Neural cell (in vitro differentiated cells): ENCODE measurements at regions not wholly inside any gene's neighbourhood (a gene's known extent, or its start where the extent isn't known, plus 50 kb on each side); places are given as distances from the start of the nearest gene placed in this dataset.
A peak's percentile ranks its signal among the peaks of the same experiment; 100 is the strongest.
"Not testable (repeated sequence)": the region's sequence is repeated elsewhere in the genome, so short reads cannot be mapped to it uniquely, and the experiment has no call there.

Experiments used
- H2AFZ ChIP-seq: fragments of 200-600, 300-800 bp; sonication (generic), shearing (Covaris generic); 2 replicates; pipeline ENCODE4 v1.6.0; 2014; ENCODE audit warnings: low read depth, mild to moderate bottlenecking, antibody characterized with exemption, low read length, moderate library complexity
- H3F3A ChIP-seq: fragments of 200-600 bp; shearing (Covaris generic); 2 replicates; pipeline ENCODE4 v1.6.1; 2016; ENCODE audit warnings: mild to moderate bottlenecking, moderate library complexity, mixed read lengths, antibody characterized with exemption, low read length; ENCODE audit not compliant: insufficient read depth, poor library complexity, severe bottlenecking
- H3K27ac ChIP-seq: fragments of 200-600, 300-800 bp; sonication (generic), shearing (Covaris generic); 2 replicates; pipeline ENCODE4 v1.5.1; 2014; ENCODE audit warnings: mild to moderate bottlenecking, low read length, moderate library complexity
- H3K27me3 ChIP-seq: fragments of 300-800, 200-600 bp; sonication (generic), shearing (Covaris generic); 2 replicates; pipeline ENCODE4 v1.6.0; 2014; ENCODE audit warnings: mild to moderate bottlenecking, low read depth, low read length, moderate library complexity; ENCODE audit not compliant: insufficient read depth
- H3K36me3 ChIP-seq: fragments of 300-800, 200-600 bp; sonication (generic), shearing (Covaris generic); 2 replicates; pipeline ENCODE4 v1.5.1; 2014; ENCODE audit warnings: mild to moderate bottlenecking, antibody characterized with exemption, low read length, moderate library complexity; ENCODE audit not compliant: insufficient read depth
- H3K4me2 ChIP-seq: fragments of 300-800, 200-600 bp; sonication (generic), shearing (Covaris generic); 2 replicates; pipeline ENCODE4 v1.6.0; 2014; ENCODE audit warnings: mild to moderate bottlenecking, low read length
- H3K4me3 ChIP-seq: fragments of 300-800, 200-600 bp; sonication (generic), shearing (Covaris generic); 2 replicates; pipeline ENCODE4 v1.5.1; 2014; ENCODE audit warnings: mild to moderate bottlenecking, low read length, moderate library complexity
- H3K79me2 ChIP-seq: fragments of 200-600 bp; shearing (Covaris generic); replicated peaks from 2 replicates; pipeline ENCODE4 v1.6.0; 2014; ENCODE audit warnings: mild to moderate bottlenecking, low read length, moderate library complexity; ENCODE audit not compliant: insufficient read depth
- H3K9ac ChIP-seq: fragments of 300-800, 200-600 bp; sonication (generic), shearing (Covaris generic); 2 replicates; pipeline ENCODE4 v1.6.1; 2016; ENCODE audit warnings: mild to moderate bottlenecking, low read length, mixed read lengths
- H3K9me2 ChIP-seq: fragments of 200-600 bp; shearing (Covaris generic); 2 replicates; pipeline ENCODE4 v1.6.1; 2016; ENCODE audit warnings: mild to moderate bottlenecking, low read length, mixed read lengths; ENCODE audit not compliant: insufficient read depth
- H3K9me3 ChIP-seq: fragments of 200-600, 300-800 bp; sonication (generic), shearing (Covaris generic); 2 replicates; pipeline ENCODE4 v1.6.1; 2016; ENCODE audit warnings: mild to moderate bottlenecking, mixed run types, low read length, moderate library complexity, mixed read lengths
- H4K20me1 ChIP-seq: fragments of 200-600 bp; shearing (Covaris generic); 2 replicates; pipeline ENCODE4 v1.6.1; 2016; ENCODE audit warnings: mild to moderate bottlenecking, mixed run types; ENCODE audit not compliant: insufficient read depth
- CTCF ChIP-seq: fragments of 450-650 bp; IDR thresholded peaks from 2 replicates; pipeline ENCODE4 v1.5.1; 2014; ENCODE audit warnings: antibody characterized with exemption, mild to moderate bottlenecking, moderate library complexity; ENCODE audit not compliant: poor library complexity, severe bottlenecking
- EP300 ChIP-seq: fragments of 450-650 bp; conservative IDR thresholded peaks from 2 replicates; pipeline ENCODE4 v1.6.1; 2014; ENCODE audit warnings: antibody characterized with exemption, mild to moderate bottlenecking, moderate library complexity; ENCODE audit not compliant: poor library complexity, severe bottlenecking
- EZH2 ChIP-seq: fragments of 200-600, 300-800 bp; shearing (Covaris generic), sonication (generic); IDR thresholded peaks from 2 replicates; pipeline ENCODE4 v1.6.1; 2014; ENCODE audit warnings: antibody characterized with exemption, low read length, borderline replicate concordance, mild to moderate bottlenecking; ENCODE audit not compliant: insufficient read depth, poor library complexity, severe bottlenecking
- MXI1 ChIP-seq: fragments of 450-650 bp; conservative IDR thresholded peaks from 2 replicates; pipeline ENCODE4 v1.6.1; 2014; ENCODE audit warnings: antibody characterized with exemption, mild to moderate bottlenecking; ENCODE audit not compliant: poor library complexity, severe bottlenecking
- POLR2AphosphoS5 ChIP-seq: IDR thresholded peaks from 2 replicates; pipeline ENCODE4 v1.6.1; 2012
- RAD21 ChIP-seq: fragments of 450-650 bp; conservative IDR thresholded peaks from 2 replicates; pipeline ENCODE4 v1.6.1; 2014; ENCODE audit warnings: antibody characterized with exemption, mild to moderate bottlenecking, moderate library complexity
- REST ChIP-seq: IDR thresholded peaks from 2 replicates; pipeline ENCODE4 v1.6.1; 2012; ENCODE audit warnings: borderline replicate concordance
- SMC3 ChIP-seq: fragments of 450-650 bp; conservative IDR thresholded peaks from 2 replicates; pipeline ENCODE4 v1.6.1; 2014; ENCODE audit warnings: antibody characterized with exemption, mild to moderate bottlenecking, moderate library complexity; ENCODE audit not compliant: poor library complexity
- TAF1 ChIP-seq: IDR thresholded peaks from 2 replicates; pipeline ENCODE4 v1.6.1; 2012; ENCODE audit warnings: low read depth

GRCh38 chr11:69915501-69916250 lies 96.5 kb upstream of the FGF3 start:
- no peak overlapping the region for H2AFZ ChIP-seq
- H3K36me3 ChIP-seq, result no peaks in the 10 kb centered on the region
- H3K4me3 ChIP-seq, result no peak overlapping the region
- no peaks in the 10 kb centered on the region for H3K9me3 ChIP-seq
- H3K79me2 ChIP-seq, result no peaks in the 10 kb centered on the region
- TF ChIP-seq CTCF, result peak; percentile 65
- TF ChIP-seq RAD21, result peak; percentile 61
- peak; percentile 65 for TF ChIP-seq SMC3
- TF ChIP-seq EZH2, result no peak
- H3K9ac ChIP-seq, result no peak overlapping the region
- H3K9me2 ChIP-seq, result no peaks in the 10 kb centered on the region
- no peaks in the 10 kb centered on the region for H4K20me1 ChIP-seq
- H3K4me2 ChIP-seq, result no peak overlapping the region
- no peaks in the 10 kb centered on the region for H3F3A ChIP-seq
- H3K27ac ChIP-seq, result no peak overlapping the region
- H3K27me3 ChIP-seq, result peaks cover 9% of the 10 kb centered on the region

- H3F3A ChIP-seq, H3K4me3 ChIP-seq, H3K9me3 ChIP-seq, H3K36me3 ChIP-seq, H3K27me3 ChIP-seq, H3K79me2 ChIP-seq, H3K9ac ChIP-seq, H4K20me1 ChIP-seq, H2AFZ ChIP-seq, H3K4me2 ChIP-seq, H3K9me2 ChIP-seq, H3K27ac ChIP-seq: not testable (repeated sequence)
These were observed 97.0 kb upstream of the FGF3 start for GRCh38 chr11:69916251-69916649.

- TF ChIP-seq MXI1 (no peak), REST (no peak), POLR2AphosphoS5 (no peak), TAF1 (no peak), EZH2 (no peak), RAD21 (no peak), SMC3 (no peak), CTCF (no peak), EP300 (no peak)
- no peak overlapping the region for H3K4me2 ChIP-seq
- H3K79me2 ChIP-seq, result no peaks in the 10 kb centered on the region
- H3K4me3 ChIP-seq, result no peak overlapping the region
- no peaks in the 10 kb centered on the region for H4K20me1 ChIP-seq
- no peak overlapping the region for H2AFZ ChIP-seq
- H3K36me3 ChIP-seq, result no peaks in the 10 kb centered on the region
- H3K9ac ChIP-seq, result no peak overlapping the region
- H3K9me3 ChIP-seq, result no peaks in the 10 kb centered on the region
- no peaks in the 10 kb centered on the region for H3K9me2 ChIP-seq
- peaks cover 9% of the 10 kb centered on the region for H3K27me3 ChIP-seq
- no peaks in the 10 kb centered on the region for H3F3A ChIP-seq
- H3K27ac ChIP-seq, result no peak overlapping the region
These were observed 97.7 kb upstream of the FGF3 start for GRCh38 chr11:69916806-69917387.
